GM10266 (cell line): ENCODE measurements at regions not wholly inside any gene's neighbourhood (a gene's known extent, or its start where the extent isn't known, plus 50 kb on each side); places are given as distances from the start of the nearest gene placed in this dataset.

ENCODE experiments used
- DNase-seq: peaks from one replicate; pipeline ENCODE4 v3.0.0; 2012; ENCODE audit errors: extremely low spot score
- CTCF ChIP-seq: IDR thresholded peaks from 2 replicates; pipeline ENCODE4 v1.5.1; 2012; ENCODE audit warnings: mild to moderate bottlenecking, low read depth; ENCODE audit not compliant: control insufficient read depth, insufficient read depth; ENCODE audit errors: missing control alignments

- TF ChIP-seq CTCF: no peak
- DNase-seq: no peak
Measured at GRCh38 chr15:59940928-59941327, 63.2 kb upstream of the FOXB1 start.

- no peak for TF ChIP-seq CTCF
- DNase-seq: no peak
Measured at GRCh38 chr15:59940456-59940855, 63.7 kb upstream of the FOXB1 start.

GRCh38 chr15:59936741-59937140 is 67.4 kb upstream of the FOXB1 start:
- TF ChIP-seq CTCF: no peak

GRCh38 chr15:59933607-59934006 is 70.5 kb upstream of the FOXB1 start:
- no peak for DNase-seq
- no peak for TF ChIP-seq CTCF

More at GRCh38 chr15:59936741-59937140, 67.4 kb upstream of the FOXB1 start:
- DNase-seq: no peak

GRCh38 chr15:59931646-59932261 is 72.4 kb upstream of the FOXB1 start:
- no peak for TF ChIP-seq CTCF
- DNase-seq: no peak

- DNase-seq: no peak
Measured at GRCh38 chr15:59924812-59925522, 79.1 kb upstream of the FOXB1 start.

More at GRCh38 chr15:59924812-59925522, 79.1 kb upstream of the FOXB1 start:
- TF ChIP-seq CTCF: no peak
